HL-60 (cell line): ENCODE measurements at regions not wholly inside any gene's neighbourhood (a gene's known extent, or its start where the extent isn't known, plus 50 kb on each side); places are given as distances from the start of the nearest gene placed in this dataset.

Experiments
- DNase-seq, 2 experiments: peaks; one replicate each; pipeline ENCODE4 v3.0.0-alpha.2; 2010 to 2020; ENCODE audit warnings: low read depth in 1 of 2, low spot score in 1 of 2
- H3K27ac ChIP-seq: fragments of 250-450 bp; sonication (Bioruptor Pico); replicated peaks from 2 replicates; pipeline ENCODE4 v1.5.1; 2020; ENCODE audit warnings: mild to moderate bottlenecking, moderate library complexity
- H3K27me3 ChIP-seq: fragments of 250-450 bp; sonication (Bioruptor Pico); 2 replicates; pipeline ENCODE4 v1.5.1; 2021; ENCODE audit warnings: mild to moderate bottlenecking, moderate library complexity; ENCODE audit not compliant: insufficient read depth, poor library complexity, severe bottlenecking
- H3K4me3 ChIP-seq: replicated peaks from 2 replicates; pipeline ENCODE4 v1.5.1; 2011; ENCODE audit warnings: mild to moderate bottlenecking, control low read depth, low read length; ENCODE audit not compliant: insufficient read depth
- GABPA ChIP-seq: IDR thresholded peaks from 2 replicates; pipeline ENCODE4 v1.6.1; 2012; ENCODE audit warnings: low read depth
- POLR2AphosphoS5 ChIP-seq: IDR thresholded peaks from 2 replicates; pipeline ENCODE4 v1.6.1; 2012; ENCODE audit warnings: low read depth
- SPI1 ChIP-seq: IDR thresholded peaks from 2 replicates; pipeline ENCODE4 v1.6.1; 2012; ENCODE audit warnings: low read depth, mild to moderate bottlenecking, borderline replicate concordance
- TF ChIP-seq, protein P1 (sequence below): IDR thresholded peaks from 2 replicates; pipeline ENCODE4 v1.6.1; 2012; ENCODE audit warnings: low read depth; ENCODE audit not compliant: insufficient replicate concordance
- TF ChIP-seq, protein P2 (sequence below): IDR thresholded peaks from one replicate; pipeline ENCODE4 v1.5.1; 2011; ENCODE audit warnings: low read length, control low read depth, inconsistent platforms; ENCODE audit not compliant: insufficient read depth

DNA sequence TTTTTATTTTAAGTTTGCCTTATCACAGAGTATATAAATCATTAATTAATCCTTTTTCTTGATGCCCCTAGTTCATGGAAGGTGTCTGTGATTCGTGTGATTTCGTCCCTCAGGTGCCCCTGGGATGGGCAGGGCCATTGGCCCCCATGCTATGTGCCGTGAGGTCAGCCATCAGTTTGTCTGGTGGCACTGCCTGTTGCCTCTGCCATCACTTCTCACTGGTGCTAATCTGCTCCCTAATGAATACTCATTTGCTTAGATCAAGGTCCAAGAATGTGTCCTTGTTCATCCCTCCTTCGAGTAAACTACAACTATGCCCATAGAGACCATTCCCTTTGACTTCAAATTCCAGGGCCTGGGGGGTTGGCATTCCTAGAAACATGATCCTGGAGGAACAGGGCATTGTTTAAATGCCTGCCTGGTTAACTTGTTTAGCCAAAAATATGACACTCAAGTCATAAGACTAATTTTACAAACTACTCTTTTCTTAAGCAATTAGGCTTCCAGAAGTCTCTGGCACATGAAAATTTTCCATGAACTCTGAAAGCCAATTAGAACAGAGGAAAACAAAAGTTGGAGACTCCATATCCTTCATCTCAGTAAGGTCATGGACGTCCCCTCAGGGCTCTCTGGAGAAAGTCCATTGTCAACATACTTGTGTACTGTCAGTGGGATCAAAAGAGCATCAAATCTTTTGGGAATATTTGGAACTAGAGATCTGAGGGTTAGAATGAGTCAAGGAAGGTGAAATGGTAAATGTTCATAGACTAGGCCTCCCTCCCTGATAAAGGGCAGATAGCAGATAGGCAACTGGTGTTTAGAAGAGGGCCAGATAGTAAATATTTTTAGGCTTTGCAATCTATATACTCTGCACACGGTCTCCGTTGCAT is 90.9 kb upstream of the PLXNC1 start:
- no peak overlapping the region for H3K4me3 ChIP-seq
- no peaks in the 10 kb centered on the region for H3K27me3 ChIP-seq
- no peak for DNase-seq
- no peak for TF ChIP-seq SPI1
- TF ChIP-seq, protein P1, sequence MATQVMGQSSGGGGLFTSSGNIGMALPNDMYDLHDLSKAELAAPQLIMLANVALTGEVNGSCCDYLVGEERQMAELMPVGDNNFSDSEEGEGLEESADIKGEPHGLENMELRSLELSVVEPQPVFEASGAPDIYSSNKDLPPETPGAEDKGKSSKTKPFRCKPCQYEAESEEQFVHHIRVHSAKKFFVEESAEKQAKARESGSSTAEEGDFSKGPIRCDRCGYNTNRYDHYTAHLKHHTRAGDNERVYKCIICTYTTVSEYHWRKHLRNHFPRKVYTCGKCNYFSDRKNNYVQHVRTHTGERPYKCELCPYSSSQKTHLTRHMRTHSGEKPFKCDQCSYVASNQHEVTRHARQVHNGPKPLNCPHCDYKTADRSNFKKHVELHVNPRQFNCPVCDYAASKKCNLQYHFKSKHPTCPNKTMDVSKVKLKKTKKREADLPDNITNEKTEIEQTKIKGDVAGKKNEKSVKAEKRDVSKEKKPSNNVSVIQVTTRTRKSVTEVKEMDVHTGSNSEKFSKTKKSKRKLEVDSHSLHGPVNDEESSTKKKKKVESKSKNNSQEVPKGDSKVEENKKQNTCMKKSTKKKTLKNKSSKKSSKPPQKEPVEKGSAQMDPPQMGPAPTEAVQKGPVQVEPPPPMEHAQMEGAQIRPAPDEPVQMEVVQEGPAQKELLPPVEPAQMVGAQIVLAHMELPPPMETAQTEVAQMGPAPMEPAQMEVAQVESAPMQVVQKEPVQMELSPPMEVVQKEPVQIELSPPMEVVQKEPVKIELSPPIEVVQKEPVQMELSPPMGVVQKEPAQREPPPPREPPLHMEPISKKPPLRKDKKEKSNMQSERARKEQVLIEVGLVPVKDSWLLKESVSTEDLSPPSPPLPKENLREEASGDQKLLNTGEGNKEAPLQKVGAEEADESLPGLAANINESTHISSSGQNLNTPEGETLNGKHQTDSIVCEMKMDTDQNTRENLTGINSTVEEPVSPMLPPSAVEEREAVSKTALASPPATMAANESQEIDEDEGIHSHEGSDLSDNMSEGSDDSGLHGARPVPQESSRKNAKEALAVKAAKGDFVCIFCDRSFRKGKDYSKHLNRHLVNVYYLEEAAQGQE, result no peak
- TF ChIP-seq, protein P2, sequence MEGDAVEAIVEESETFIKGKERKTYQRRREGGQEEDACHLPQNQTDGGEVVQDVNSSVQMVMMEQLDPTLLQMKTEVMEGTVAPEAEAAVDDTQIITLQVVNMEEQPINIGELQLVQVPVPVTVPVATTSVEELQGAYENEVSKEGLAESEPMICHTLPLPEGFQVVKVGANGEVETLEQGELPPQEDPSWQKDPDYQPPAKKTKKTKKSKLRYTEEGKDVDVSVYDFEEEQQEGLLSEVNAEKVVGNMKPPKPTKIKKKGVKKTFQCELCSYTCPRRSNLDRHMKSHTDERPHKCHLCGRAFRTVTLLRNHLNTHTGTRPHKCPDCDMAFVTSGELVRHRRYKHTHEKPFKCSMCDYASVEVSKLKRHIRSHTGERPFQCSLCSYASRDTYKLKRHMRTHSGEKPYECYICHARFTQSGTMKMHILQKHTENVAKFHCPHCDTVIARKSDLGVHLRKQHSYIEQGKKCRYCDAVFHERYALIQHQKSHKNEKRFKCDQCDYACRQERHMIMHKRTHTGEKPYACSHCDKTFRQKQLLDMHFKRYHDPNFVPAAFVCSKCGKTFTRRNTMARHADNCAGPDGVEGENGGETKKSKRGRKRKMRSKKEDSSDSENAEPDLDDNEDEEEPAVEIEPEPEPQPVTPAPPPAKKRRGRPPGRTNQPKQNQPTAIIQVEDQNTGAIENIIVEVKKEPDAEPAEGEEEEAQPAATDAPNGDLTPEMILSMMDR, result no peak
- no peak for TF ChIP-seq GABPA
- no peak for TF ChIP-seq POLR2AphosphoS5
- no peak overlapping the region for H3K27ac ChIP-seq

GRCh38 chr12:94059394-94060368 is 88.7 kb upstream of the PLXNC1 start:
- TF ChIP-seq SPI1, result peak; percentile 40; the same call in 1 of the 2 replicates
- TF ChIP-seq, protein P2, result no peak
- TF ChIP-seq GABPA, result no peak
- Histone ChIP-seq H3K4me3 (no peak overlapping the region), H3K27me3 (no peaks in the 10 kb centered on the region), H3K27ac (no peak overlapping the region)
- no peak for DNase-seq

- TF ChIP-seq, protein P1, result no peak
- TF ChIP-seq, protein P2, result no peak
These were observed 86.2 kb upstream of the PLXNC1 start for GRCh38 chr12:94062194-94062593.

More at GRCh38 chr12:94062194-94062593, 86.2 kb upstream of the PLXNC1 start:
- Histone ChIP-seq H3K27me3 (no peaks in the 10 kb centered on the region), H3K4me3 (no peak overlapping the region), H3K27ac (no peak overlapping the region)
- no peak for DNase-seq
